ENCODE measurements at regions not wholly inside any gene's neighbourhood (a gene's known extent, or its start where the extent isn't known, plus 50 kb on each side); places are given as distances from the start of the nearest gene placed in this dataset.

DNA sequence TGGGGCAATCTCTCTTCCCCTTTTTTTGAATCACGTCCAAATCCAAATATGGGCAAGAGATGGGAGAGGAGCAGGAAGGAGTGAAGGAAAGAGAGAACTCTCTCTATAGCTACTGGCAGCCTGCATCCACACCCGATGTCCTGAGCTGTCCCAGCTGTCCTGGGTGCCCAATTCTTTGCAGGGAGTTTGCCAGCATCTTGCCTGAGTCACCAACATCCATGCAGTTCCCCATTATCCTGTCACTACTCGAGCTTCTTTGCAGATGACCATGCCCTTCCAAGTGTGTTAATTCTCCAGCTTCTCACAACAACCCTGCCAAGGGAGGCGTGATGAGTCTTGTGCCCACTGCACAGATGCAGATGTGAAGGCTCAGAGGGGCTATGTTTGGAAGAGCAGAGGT, 127.1 kb downstream of the NSG2 start:
- Histone ChIP-seq H3K27me3 (replicated peaks; ENCODE audit: control insufficient read depth, insufficient read depth, low read length) (no peaks in the 10 kb centered on the region; the same call in 1 of the 2 replicates), H3K36me3 (ENCODE audit: control insufficient read depth, insufficient read depth, low read length) (no peaks in the 10 kb centered on the region), H3K4me3 (replicated peaks; ENCODE audit: low read depth, low read length) (no peak overlapping the region)
- no peak for DNase-seq (ENCODE audit: extremely low read depth, insufficient read length)
- TF ChIP-seq, protein P1, sequence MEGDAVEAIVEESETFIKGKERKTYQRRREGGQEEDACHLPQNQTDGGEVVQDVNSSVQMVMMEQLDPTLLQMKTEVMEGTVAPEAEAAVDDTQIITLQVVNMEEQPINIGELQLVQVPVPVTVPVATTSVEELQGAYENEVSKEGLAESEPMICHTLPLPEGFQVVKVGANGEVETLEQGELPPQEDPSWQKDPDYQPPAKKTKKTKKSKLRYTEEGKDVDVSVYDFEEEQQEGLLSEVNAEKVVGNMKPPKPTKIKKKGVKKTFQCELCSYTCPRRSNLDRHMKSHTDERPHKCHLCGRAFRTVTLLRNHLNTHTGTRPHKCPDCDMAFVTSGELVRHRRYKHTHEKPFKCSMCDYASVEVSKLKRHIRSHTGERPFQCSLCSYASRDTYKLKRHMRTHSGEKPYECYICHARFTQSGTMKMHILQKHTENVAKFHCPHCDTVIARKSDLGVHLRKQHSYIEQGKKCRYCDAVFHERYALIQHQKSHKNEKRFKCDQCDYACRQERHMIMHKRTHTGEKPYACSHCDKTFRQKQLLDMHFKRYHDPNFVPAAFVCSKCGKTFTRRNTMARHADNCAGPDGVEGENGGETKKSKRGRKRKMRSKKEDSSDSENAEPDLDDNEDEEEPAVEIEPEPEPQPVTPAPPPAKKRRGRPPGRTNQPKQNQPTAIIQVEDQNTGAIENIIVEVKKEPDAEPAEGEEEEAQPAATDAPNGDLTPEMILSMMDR (IDR thresholded peaks at IDR 0.05; ENCODE audit: insufficient read depth, low read length, poor library complexity, severe bottlenecking) = no peak

DNA sequence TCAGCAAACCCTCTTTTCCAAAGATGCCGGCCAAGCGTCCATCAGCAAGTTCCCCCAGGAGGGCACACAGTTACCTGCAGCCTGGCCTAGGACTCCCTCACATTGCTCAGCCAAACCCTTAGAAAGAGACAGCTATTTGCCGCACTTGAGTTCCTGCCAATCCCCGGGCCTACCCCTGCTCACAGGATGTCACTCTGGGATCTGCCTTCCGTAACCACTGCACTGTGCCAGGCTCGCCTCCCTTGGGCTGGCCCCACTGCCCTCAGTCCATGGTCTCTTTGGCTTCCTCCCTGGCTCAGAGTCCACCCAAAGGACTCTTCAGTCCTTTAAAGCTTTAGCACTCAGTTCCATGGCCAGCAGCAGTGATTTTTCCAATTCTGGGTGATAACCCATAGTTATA, 128.3 kb downstream of the NSG2 start:
- Histone ChIP-seq H3K27me3 (replicated peaks; ENCODE audit: control insufficient read depth, insufficient read depth, low read length) (no peaks in the 10 kb centered on the region; the same call in 1 of the 2 replicates), H3K4me3 (replicated peaks; ENCODE audit: low read depth, low read length) (no peak overlapping the region), H3K36me3 (ENCODE audit: control insufficient read depth, insufficient read depth, low read length) (no peaks in the 10 kb centered on the region)
- no peak for DNase-seq (ENCODE audit: extremely low read depth, insufficient read length)
- TF ChIP-seq, protein P1 (IDR thresholded peaks at IDR 0.05; ENCODE audit: insufficient read depth, low read length, poor library complexity, severe bottlenecking) = no peak

DNA sequence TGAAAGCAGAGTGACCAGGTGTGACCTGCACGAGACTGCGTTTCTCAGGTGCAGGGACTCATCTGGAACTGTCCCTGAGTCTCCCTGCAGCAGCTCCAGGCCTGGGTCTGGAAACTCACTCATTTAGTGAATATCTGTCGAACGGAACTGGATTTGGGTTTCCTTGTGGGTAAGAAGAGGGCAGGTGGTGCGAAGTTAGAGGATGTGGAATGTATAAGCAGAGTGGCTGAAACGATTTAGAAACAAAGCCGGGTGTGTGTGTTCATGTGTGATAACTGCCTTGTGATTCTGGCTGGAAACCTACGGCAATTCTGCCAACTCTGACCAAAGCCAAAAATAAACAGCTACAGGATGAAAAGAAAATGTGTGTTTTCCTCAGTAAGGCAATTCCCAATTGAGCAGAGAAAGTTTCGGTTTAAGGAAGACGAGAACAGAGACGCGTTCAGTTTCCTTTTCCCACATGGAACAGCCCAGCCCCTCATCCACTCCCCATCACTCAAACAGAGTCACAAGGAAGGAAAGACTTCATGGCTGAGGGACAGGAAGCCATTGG, 130.3 kb downstream of the NSG2 start:
- TF ChIP-seq, protein P1 (IDR thresholded peaks at IDR 0.05; ENCODE audit: insufficient read depth, low read length, poor library complexity, severe bottlenecking) = no peak
- no peak overlapping the region for H3K4me3 ChIP-seq (replicated peaks; ENCODE audit: low read depth, low read length)
- no peaks in the 10 kb centered on the region; the same call in 1 of the 2 replicates for H3K27me3 ChIP-seq (replicated peaks; ENCODE audit: control insufficient read depth, insufficient read depth, low read length)
- H3K36me3 ChIP-seq (ENCODE audit: control insufficient read depth, insufficient read depth, low read length) = no peaks in the 10 kb centered on the region
- no peak for DNase-seq (ENCODE audit: extremely low read depth, insufficient read length)

DNA sequence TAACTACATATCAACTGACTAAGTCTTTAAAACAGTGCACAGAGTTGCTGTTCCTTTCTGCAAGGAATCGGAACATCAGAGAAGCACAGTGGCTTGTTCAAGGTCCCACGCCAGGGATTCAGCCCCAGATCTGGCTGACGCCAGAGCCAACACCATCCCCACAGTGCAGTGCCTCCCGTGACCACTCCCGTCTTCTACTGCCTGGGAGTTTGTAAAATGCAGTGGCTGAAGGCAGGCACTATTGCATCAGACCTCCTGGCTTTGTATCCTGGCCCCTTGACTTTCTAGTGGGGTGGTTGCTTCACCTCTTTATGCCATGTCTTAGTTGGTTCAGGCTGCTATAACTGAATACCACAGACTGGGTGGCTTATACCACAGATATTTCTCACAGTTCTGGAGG, 131.0 kb downstream of the NSG2 start:
- TF ChIP-seq, protein P1 (IDR thresholded peaks at IDR 0.05; ENCODE audit: insufficient read depth, low read length, poor library complexity, severe bottlenecking) = no peak
- Histone ChIP-seq H3K4me3 (replicated peaks; ENCODE audit: low read depth, low read length) (no peak overlapping the region), H3K36me3 (ENCODE audit: control insufficient read depth, insufficient read depth, low read length) (no peaks in the 10 kb centered on the region), H3K27me3 (replicated peaks; ENCODE audit: control insufficient read depth, insufficient read depth, low read length) (no peaks in the 10 kb centered on the region; the same call in 1 of the 2 replicates)
- no peak for DNase-seq (ENCODE audit: extremely low read depth, insufficient read length)

DNA sequence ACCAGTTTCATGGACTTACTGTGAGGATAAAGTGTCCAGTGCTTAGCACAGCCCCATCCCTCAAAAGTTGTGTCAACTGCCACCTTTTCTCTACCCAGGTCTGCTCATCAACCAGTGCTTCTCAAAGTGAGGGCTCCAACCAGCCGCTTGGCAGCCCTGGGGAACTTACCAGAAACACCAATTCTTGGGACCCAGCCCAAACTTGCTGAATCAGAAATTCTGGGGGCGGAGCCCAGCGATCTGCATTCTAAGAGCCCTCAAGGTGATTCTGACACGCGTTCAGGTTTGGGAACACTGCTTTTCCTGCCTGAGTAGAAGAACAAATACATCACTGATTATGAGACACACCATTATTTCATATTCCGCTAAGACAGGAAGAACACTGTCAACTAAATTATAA, 132.0 kb downstream of the NSG2 start:
- Histone ChIP-seq H3K4me3 (replicated peaks; ENCODE audit: low read depth, low read length) (no peak overlapping the region), H3K27me3 (replicated peaks; ENCODE audit: control insufficient read depth, insufficient read depth, low read length) (no peaks in the 10 kb centered on the region), H3K36me3 (ENCODE audit: control insufficient read depth, insufficient read depth, low read length) (no peaks in the 10 kb centered on the region)
- TF ChIP-seq, protein P1 (IDR thresholded peaks at IDR 0.05; ENCODE audit: insufficient read depth, low read length, poor library complexity, severe bottlenecking) = no peak
- no peak for DNase-seq (ENCODE audit: extremely low read depth, insufficient read length)

Data from GM06990 (cell line).